HG02759 (cell line): ENCODE measurements at regions not wholly inside any gene's neighbourhood (a gene's known extent, or its start where the extent isn't known, plus 50 kb on each side); places are given as distances from the start of the nearest gene placed in this dataset.
"Not testable (repeated sequence)": the region's sequence is repeated elsewhere in the genome, so short reads cannot be mapped to it uniquely, and the experiment has no call there.

Experiments
- ATAC-seq: cut with Tn5 transposase; IDR thresholded peaks from one replicate; pipeline ENCODE4 v1.9.1; 2021; ENCODE audit warnings: mild to moderate bottlenecking, moderate library complexity; ENCODE audit not compliant: unreplicated experiment

GRCh38 chr11:29263971-29264682 is 752.7 kb downstream of the KCNA4 start:
- ATAC-seq = no peak

GRCh38 chr11:29261831-29262230 is 755.0 kb downstream of the KCNA4 start:
- ATAC-seq = no peak

GRCh38 chr11:29260939-29261705 is 755.7 kb downstream of the KCNA4 start:
- no peak for ATAC-seq

GRCh38 chr11:29258411-29258810 is 758.4 kb downstream of the KCNA4 start:
- ATAC-seq = no peak

GRCh38 chr11:29256580-29256979 is 760.2 kb downstream of the KCNA4 start:
- peak; percentile 65 for ATAC-seq

- ATAC-seq = no peak
These were observed 761.4 kb downstream of the KCNA4 start for GRCh38 chr11:29255401-29255800.

GRCh38 chr11:29251738-29252137 is 765.1 kb downstream of the KCNA4 start:
- ATAC-seq = peak; percentile 69

- no peak for ATAC-seq
These were observed 767.1 kb downstream of the KCNA4 start for GRCh38 chr11:29249713-29250112.

- no peak for ATAC-seq
These were observed 772.5 kb downstream of the KCNA4 start for GRCh38 chr11:29244355-29244754.

- no peak for ATAC-seq
These were observed 773.2 kb downstream of the KCNA4 start for GRCh38 chr11:29243616-29244015.

GRCh38 chr11:29231991-29232390 is 784.8 kb downstream of the KCNA4 start:
- ATAC-seq = no peak

GRCh38 chr11:29231586-29231985 is 785.2 kb downstream of the KCNA4 start:
- ATAC-seq = no peak

- no peak for ATAC-seq
These were observed 789.0 kb downstream of the KCNA4 start for GRCh38 chr11:29227811-29228210.

GRCh38 chr11:29224739-29225384 is 792.0 kb downstream of the KCNA4 start:
- no peak for ATAC-seq

GRCh38 chr11:29219531-29219930 is 797.3 kb downstream of the KCNA4 start:
- not testable (repeated sequence) for ATAC-seq

GRCh38 chr11:29217901-29218300 is 798.9 kb downstream of the KCNA4 start:
- no peak for ATAC-seq

GRCh38 chr11:29214833-29215232 is 802.0 kb downstream of the KCNA4 start:
- no peak for ATAC-seq

- ATAC-seq = no peak
These were observed 805.6 kb downstream of the KCNA4 start for GRCh38 chr11:29211202-29211601.

GRCh38 chr11:29210426-29210825 is 806.4 kb downstream of the KCNA4 start:
- ATAC-seq = no peak

- no peak for ATAC-seq
These were observed 808.7 kb downstream of the KCNA4 start for GRCh38 chr11:29208117-29208516.

GRCh38 chr11:29200791-29201562 is 815.9 kb downstream of the KCNA4 start:
- ATAC-seq = no peak
